Thymus (tissue), 11 donors: ENCODE measurements at regions not wholly inside any gene's neighbourhood (a gene's known extent, or its start where the extent isn't known, plus 50 kb on each side); places are given as distances from the start of the nearest gene placed in this dataset.

Source experiments
- DNase-seq, 9 donors: peaks; one replicate each; pipeline ENCODE4 v3.0.0-alpha.2; 2013; ENCODE audit warnings: low spot score in 9 of 9, low read depth in 6 of 9, missing footprints in 1 of 9
- H3K27ac ChIP-seq, 2 donors: one replicate each; pipeline ENCODE4 v1.5.1; 2013; ENCODE audit warnings: control low read depth in 1 of 2, low read depth in 1 of 2, low read length in 1 of 2, mild to moderate bottlenecking in 1 of 2, moderate library complexity in 1 of 2
- H3K27me3 ChIP-seq, 2 donors: one replicate each; pipeline ENCODE4 v1.5.1; 2013; ENCODE audit warnings: low read length in 1 of 2; ENCODE audit not compliant: control insufficient read depth in 2 of 2, insufficient read depth in 1 of 2
- H3K36me3 ChIP-seq, 2 donors: one replicate each; pipeline ENCODE4 v1.5.1; 2013; ENCODE audit warnings: low read length in 1 of 2, mild to moderate bottlenecking in 1 of 2, moderate library complexity in 1 of 2; ENCODE audit not compliant: control insufficient read depth in 2 of 2, insufficient read depth in 2 of 2
- H3K4me1 ChIP-seq, 2 donors: one replicate each; pipeline ENCODE4 v1.5.1; 2013; ENCODE audit warnings: low read length in 2 of 2; ENCODE audit not compliant: control insufficient read depth in 2 of 2, insufficient read depth in 2 of 2
- H3K4me3 ChIP-seq, 2 donors: one replicate each; pipeline ENCODE4 v1.5.1; 2013; ENCODE audit warnings: low read length in 2 of 2, control low read depth in 1 of 2, mild to moderate bottlenecking in 1 of 2
- H3K9me3 ChIP-seq, 2 donors: one replicate each; pipeline ENCODE4 v1.5.1; 2013; ENCODE audit warnings: low read length in 1 of 2, mild to moderate bottlenecking in 1 of 2; ENCODE audit not compliant: control insufficient read depth in 2 of 2, insufficient read depth in 1 of 2
- WGBS: extraction: QIAGEN DNeasy Blood & Tissue Kit; methylation state at CpG from one replicate; pipeline ENCODE4 v1.1.7; 2013; 5-methylcytosine and 5-hydroxymethylcytosine counted together
- donor health status: healthy.

GRCh38 chr11:70716216-70716615 is 317.9 kb downstream of the CTTN start:
- Histone ChIP-seq H3K36me3 (no peaks in the 10 kb centered on the region), H3K4me1 (no peaks in the 10 kb centered on the region), H3K9me3 (no peaks in the 10 kb centered on the region), H3K27me3 (peaks cover 0 to 27% of the 10 kb centered on the region in 2 donors), H3K4me3 (no peak overlapping the region), H3K27ac (no peak overlapping the region)
- WGBS, result 89% methylated on average over 11 of the region's 11 CpGs
- DNase-seq, result no peak

- Histone ChIP-seq H3K4me1 (no peaks in the 10 kb centered on the region), H3K27me3 (peaks cover 0 to 21% of the 10 kb centered on the region in 2 donors), H3K4me3 (no peak overlapping the region), H3K36me3 (no peaks in the 10 kb centered on the region), H3K9me3 (no peaks in the 10 kb centered on the region), H3K27ac (no peak overlapping the region)
- no peak for DNase-seq
- 70% methylated on average over 32 of the region's 32 CpGs for WGBS
Measured at GRCh38 chr11:70716986-70717775, 318.9 kb downstream of the CTTN start.

- DNase-seq, result no peak
- no peaks in the 10 kb centered on the region for H3K4me1 ChIP-seq
- no peaks in the 10 kb centered on the region for H3K36me3 ChIP-seq
- 58% methylated on average over 21 of the region's 21 CpGs for WGBS
- H3K4me3 ChIP-seq, result no peak overlapping the region
- H3K27me3 ChIP-seq, result peaks cover 0 to 17% of the 10 kb centered on the region in 2 donors
- H3K27ac ChIP-seq, result no peak overlapping the region
- no peaks in the 10 kb centered on the region for H3K9me3 ChIP-seq
Measured at GRCh38 chr11:70717936-70718595, 319.7 kb downstream of the CTTN start.

- no peak for DNase-seq
- peaks cover 0 to 14% of the 10 kb centered on the region in 2 donors for H3K27me3 ChIP-seq
Measured at GRCh38 chr11:70719516-70719915, 321.2 kb downstream of the CTTN start.

GRCh38 chr11:70720281-70720680 is 322.0 kb downstream of the CTTN start:
- no peak for DNase-seq
- Histone ChIP-seq H3K27me3 (peaks cover 0 to 14% of the 10 kb centered on the region in 2 donors), H3K4me1 (no peaks in the 10 kb centered on the region), H3K9me3 (no peaks in the 10 kb centered on the region), H3K4me3 (no peak overlapping the region), H3K27ac (no peak overlapping the region), H3K36me3 (no peaks in the 10 kb centered on the region)
- 89% methylated on average over 5 of the region's 5 CpGs for WGBS

More at GRCh38 chr11:70719516-70719915, 321.2 kb downstream of the CTTN start:
- H3K4me3 ChIP-seq, result no peak overlapping the region
- no peak overlapping the region for H3K27ac ChIP-seq
- no peaks in the 10 kb centered on the region for H3K36me3 ChIP-seq
- no peaks in the 10 kb centered on the region for H3K9me3 ChIP-seq
- no peaks in the 10 kb centered on the region for H3K4me1 ChIP-seq
- WGBS, result 88% methylated on average over 11 of the region's 11 CpGs

GRCh38 chr11:70721006-70721405 is 322.7 kb downstream of the CTTN start:
- H3K36me3 ChIP-seq, result no peaks in the 10 kb centered on the region
- no peak overlapping the region for H3K27ac ChIP-seq
- peaks cover 0 to 14% of the 10 kb centered on the region in 2 donors for H3K27me3 ChIP-seq
- 88% methylated on average over 12 of the region's 12 CpGs for WGBS
- no peak for DNase-seq
- no peaks in the 10 kb centered on the region for H3K9me3 ChIP-seq
- H3K4me1 ChIP-seq, result no peaks in the 10 kb centered on the region
- H3K4me3 ChIP-seq, result no peak overlapping the region

- no peaks in the 10 kb centered on the region for H3K36me3 ChIP-seq
- no peaks in the 10 kb centered on the region for H3K9me3 ChIP-seq
- peaks cover 0 to 2% of the 10 kb centered on the region in 2 donors for H3K4me1 ChIP-seq
- WGBS, result 93% methylated on average over 10 of the region's 10 CpGs
- H3K27ac ChIP-seq, result no peak overlapping the region
- no peak for DNase-seq
- no peaks in the 10 kb centered on the region for H3K27me3 ChIP-seq
- H3K4me3 ChIP-seq, result no peak overlapping the region
Measured at GRCh38 chr11:70725278-70725677, 326.9 kb downstream of the CTTN start.

- H3K9me3 ChIP-seq, result no peaks in the 10 kb centered on the region
- no peak for DNase-seq
- no peaks in the 10 kb centered on the region for H3K36me3 ChIP-seq
- peaks cover 0 to 2% of the 10 kb centered on the region in 2 donors for H3K4me1 ChIP-seq
- 86% methylated on average over 7 of the region's 7 CpGs for WGBS
- H3K27ac ChIP-seq, result no peak overlapping the region
- H3K27me3 ChIP-seq, result no peaks in the 10 kb centered on the region
- H3K4me3 ChIP-seq, result no peak overlapping the region
Measured at GRCh38 chr11:70725739-70726138, 327.4 kb downstream of the CTTN start.

GRCh38 chr11:70727021-70727420 is 328.7 kb downstream of the CTTN start:
- WGBS, result 93% methylated on average over 5 of the region's 5 CpGs
- no peaks in the 10 kb centered on the region for H3K36me3 ChIP-seq
- no peaks in the 10 kb centered on the region for H3K27me3 ChIP-seq
- no peak overlapping the region for H3K27ac ChIP-seq
- H3K4me3 ChIP-seq, result no peak overlapping the region
- DNase-seq, result no peak
- H3K9me3 ChIP-seq, result no peaks in the 10 kb centered on the region
- H3K4me1 ChIP-seq, result peaks cover 0 to 2% of the 10 kb centered on the region in 2 donors
